AG04450 (cell line): ENCODE measurements at regions not wholly inside any gene's neighbourhood (a gene's known extent, or its start where the extent isn't known, plus 50 kb on each side); places are given as distances from the start of the nearest gene placed in this dataset.

ENCODE experiments used
- CTCF ChIA-PET: fragments of 300-600, 350-600 bp; formaldehyde crosslinking; extraction: SDS; loops from one replicate; lab custom pipeline; 2022; ENCODE audit warnings: antibody characterized with exemption, inconsistent platforms; lab: Charles Lee
- POLR2A ChIA-PET: fragments of 350-600 bp; formaldehyde crosslinking; extraction: SDS; loops from one replicate; lab custom pipeline; 2021; ENCODE audit warnings: antibody characterized with exemption, inconsistent platforms; lab: Yijun Ruan, JAX
- DNase-seq: peaks from one replicate; pipeline ENCODE4 v3.0.0-alpha.2; 2011; ENCODE audit warnings: low read depth, low spot score
- H3K27ac ChIP-seq: one replicate; pipeline ENCODE4 v1.5.1; 2012; ENCODE audit warnings: low read depth, low read length, control low read depth
- H3K27me3 ChIP-seq: one replicate; pipeline ENCODE4 v1.6.0; 2012; ENCODE audit warnings: low read length; ENCODE audit not compliant: control insufficient read depth, insufficient read depth
- H3K4me3 ChIP-seq: 2 replicates; pipeline ENCODE4 v1.5.1; 2011; ENCODE audit warnings: mild to moderate bottlenecking, low read depth, low read length, control low read depth
- H3K9me3 ChIP-seq: 2 replicates; pipeline ENCODE4 v1.5.1; 2012; ENCODE audit warnings: low read length; ENCODE audit not compliant: control insufficient read depth, insufficient read depth
- CTCF ChIP-seq: IDR thresholded peaks from 2 replicates; pipeline ENCODE4 v1.5.1; 2011; ENCODE audit warnings: low read depth, low read length, control low read depth, inconsistent platforms

GRCh38 chr2:7943446-7943845 is 738.4 kb upstream of the ID2 start:
- H3K27me3 ChIP-seq = no peaks in the 10 kb centered on the region
- ChIA-PET POLR2A (no interaction called here), CTCF (no interaction called here)
- no peak overlapping the region for H3K4me3 ChIP-seq
- DNase-seq = no peak
- H3K9me3 ChIP-seq = no peaks in the 10 kb centered on the region
- no peak overlapping the region for H3K27ac ChIP-seq
- no peak for TF ChIP-seq CTCF

DNA sequence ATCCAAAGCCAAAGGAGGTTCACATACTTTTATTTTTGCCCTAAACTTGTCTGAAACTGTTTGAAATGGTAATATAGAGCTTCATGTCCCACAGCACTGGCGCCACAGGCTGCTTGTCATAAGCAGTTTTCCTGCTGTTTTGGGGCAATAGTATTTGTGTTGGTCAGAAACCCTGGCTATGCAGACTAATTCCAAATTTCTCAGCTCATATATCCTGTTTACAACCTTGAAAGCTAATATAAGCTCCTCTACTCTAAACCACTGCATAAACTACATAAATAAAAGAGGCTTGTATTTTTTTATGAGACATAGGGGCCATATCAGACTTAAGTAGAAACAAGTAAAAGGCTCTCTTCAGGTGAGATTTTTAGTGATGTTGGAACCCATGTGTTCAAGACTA is 736.8 kb upstream of the ID2 start:
- Histone ChIP-seq H3K4me3 (no peak overlapping the region), H3K27me3 (no peaks in the 10 kb centered on the region), H3K27ac (no peak overlapping the region), H3K9me3 (no peaks in the 10 kb centered on the region)
- TF ChIP-seq CTCF = no peak
- ChIA-PET POLR2A (no interaction called here), CTCF (no interaction called here)
- no peak for DNase-seq

- Histone ChIP-seq H3K27me3 (no peaks in the 10 kb centered on the region), H3K9me3 (no peaks in the 10 kb centered on the region), H3K27ac (no peak overlapping the region), H3K4me3 (no peak overlapping the region)
- POLR2A ChIA-PET = no interaction called here
- CTCF ChIA-PET = interaction anchor here (1.5 kb wide), 1 partner anchor 16 kb away, joined by 3 read pairs; no protein-coding TSS in a partner anchor
- DNase-seq = no peak
- TF ChIP-seq CTCF = no peak
These were observed 731.7 kb upstream of the ID2 start for GRCh38 chr2:7950035-7950612.

- POLR2A ChIA-PET = no interaction called here
- H3K27ac ChIP-seq = no peak overlapping the region
- CTCF ChIA-PET = no interaction called here
These were observed 730.9 kb upstream of the ID2 start for GRCh38 chr2:7951001-7951400.

GRCh38 chr2:7951490-7951889 is 730.4 kb upstream of the ID2 start:
- no peaks in the 10 kb centered on the region for H3K27me3 ChIP-seq
- no peak overlapping the region for H3K4me3 ChIP-seq
- H3K9me3 ChIP-seq = no peaks in the 10 kb centered on the region
- CTCF ChIA-PET = no interaction called here
- no peak overlapping the region for H3K27ac ChIP-seq
- no peak for TF ChIP-seq CTCF
- no peak for DNase-seq
- POLR2A ChIA-PET = no interaction called here

More at GRCh38 chr2:7951001-7951400, 730.9 kb upstream of the ID2 start:
- H3K27me3 ChIP-seq = no peaks in the 10 kb centered on the region
- H3K4me3 ChIP-seq = no peak overlapping the region
- no peaks in the 10 kb centered on the region for H3K9me3 ChIP-seq
- TF ChIP-seq CTCF = no peak
- no peak for DNase-seq
